NCI-H446 (cell line): ENCODE measurements at regions not wholly inside any gene's neighbourhood (a gene's known extent, or its start where the extent isn't known, plus 50 kb on each side); places are given as distances from the start of the nearest gene placed in this dataset.

Experiments
- DNase-seq, 2 experiments: peaks; one replicate each; lab custom pipeline; 2025; lab: John Stamatoyannopoulos, UW

GRCh38 chr6:87936065-87936464 lies 111.6 kb upstream of the SPACA1 start:
- no peak for DNase-seq

- no peak for DNase-seq
Measured at GRCh38 chr6:87935196-87935595, 112.4 kb upstream of the SPACA1 start.

GRCh38 chr6:87932361-87932760 lies 115.3 kb upstream of the SPACA1 start:
- no peak for DNase-seq

GRCh38 chr6:87929843-87930288 lies 117.8 kb upstream of the SPACA1 start:
- peak; percentile 89 to 93 for DNase-seq

GRCh38 chr6:87926687-87927086 lies 121.0 kb upstream of the SPACA1 start:
- no peak for DNase-seq

GRCh38 chr6:87926072-87926471 lies 121.6 kb upstream of the SPACA1 start:
- no peak for DNase-seq

GRCh38 chr6:87925373-87926060 lies 122.1 kb upstream of the SPACA1 start:
- DNase-seq: no peak

- no peak for DNase-seq
Measured at GRCh38 chr6:87923389-87924050, 124.1 kb upstream of the SPACA1 start.

- no peak for DNase-seq
Measured at GRCh38 chr6:87922947-87923330, 124.7 kb upstream of the SPACA1 start.

- peak in 1 of 2 experiments; percentile 36 for DNase-seq
Measured at GRCh38 chr6:87922196-87922946, 125.3 kb upstream of the SPACA1 start.

- DNase-seq: no peak
Measured at GRCh38 chr6:87921034-87921433, 126.6 kb upstream of the SPACA1 start.

- DNase-seq: no peak
Measured at GRCh38 chr6:87920245-87920644, 127.4 kb upstream of the SPACA1 start.

GRCh38 chr6:87919416-87919815 lies 128.2 kb upstream of the SPACA1 start:
- DNase-seq: no peak

GRCh38 chr6:87919001-87919400 lies 128.6 kb upstream of the SPACA1 start:
- no peak for DNase-seq

GRCh38 chr6:87918461-87918941 lies 129.1 kb upstream of the SPACA1 start:
- DNase-seq: no peak

GRCh38 chr6:87917886-87918285 lies 129.8 kb upstream of the SPACA1 start:
- DNase-seq: no peak

- DNase-seq: no peak
Measured at GRCh38 chr6:87916446-87916845, 131.2 kb upstream of the SPACA1 start.

- DNase-seq: no peak
Measured at GRCh38 chr6:87914637-87915395, 132.8 kb upstream of the SPACA1 start.

- DNase-seq: no peak
Measured at GRCh38 chr6:87913974-87914373, 133.7 kb upstream of the SPACA1 start.

GRCh38 chr6:87912102-87912501 lies 135.5 kb upstream of the SPACA1 start:
- DNase-seq: no peak

- no peak for DNase-seq
Measured at GRCh38 chr6:87909849-87910248, 137.8 kb upstream of the SPACA1 start.
